WTC11 (cell line): ENCODE measurements at regions not wholly inside any gene's neighbourhood (a gene's known extent, or its start where the extent isn't known, plus 50 kb on each side); places are given as distances from the start of the nearest gene placed in this dataset.

Experiments
- ATAC-seq: fragments of 200-7000 bp; cut with Tn5 transposase; 2 replicates; pipeline ENCODE4 v1.10.0; 2021; ENCODE audit warnings: mild to moderate bottlenecking, moderate library complexity
- CTCF ChIA-PET: fragments of 300-600 bp; sonication (Branson Sonifier 250); formaldehyde crosslinking; loops from one replicate; lab custom pipeline; 2021; ENCODE audit warnings: antibody characterized with exemption; lab: Charles Lee
- POLR2A ChIA-PET: fragments of 350-600 bp; sonication (Branson Sonifier 250); formaldehyde crosslinking; loops from one replicate; lab custom pipeline; 2021; ENCODE audit warnings: antibody characterized with exemption; lab: Charles Lee
- DNase-seq: peaks from one replicate; pipeline ENCODE4 v3.0.0; 2021; ENCODE audit warnings: low spot score
- H3K27ac Mint-ChIP-seq: 2 replicates; pipeline ENCODE4 v1.8.0; 2021; ENCODE audit warnings: mixed read lengths
- H3K27me3 Mint-ChIP-seq: 2 replicates; pipeline ENCODE4 v1.8.0; 2021; ENCODE audit warnings: low read depth, mild to moderate bottlenecking, moderate library complexity, mixed read lengths
- H3K36me3 Mint-ChIP-seq: 2 replicates; pipeline ENCODE4 v1.8.0; 2021; ENCODE audit warnings: mixed read lengths
- H3K4me1 Mint-ChIP-seq: 2 replicates; pipeline ENCODE4 v1.8.0; 2022; ENCODE audit warnings: mixed read lengths
- H3K4me3 Mint-ChIP-seq: 2 replicates; pipeline ENCODE4 v1.8.0; 2021; ENCODE audit warnings: mild to moderate bottlenecking, moderate library complexity, mixed read lengths
- H3K9me3 Mint-ChIP-seq: 2 replicates; pipeline ENCODE4 v1.8.0; 2021; ENCODE audit warnings: mixed read lengths
- CTCF ChIP-seq: fragments of 200-600 bp; IDR thresholded peaks from 2 replicates; pipeline ENCODE4 v1.8.0; 2022; ENCODE audit warnings: antibody characterized with exemption
- ELF4 ChIP-seq: sonication (generic); formaldehyde crosslinking; IDR thresholded peaks from 2 replicates; pipeline ENCODE4 v1.8.1; 2022; ENCODE audit warnings: low read depth, mild to moderate bottlenecking, moderate library complexity, missing genetic modification reagents
- GRHL2 ChIP-seq: fragments of 250-450 bp; sonication (Bioruptor Pico); IDR thresholded peaks from 2 replicates; pipeline ENCODE4 v1.8.0; 2022; ENCODE audit warnings: mild to moderate bottlenecking, moderate library complexity; ENCODE audit not compliant: insufficient replicate concordance, severe bottlenecking
- JUN ChIP-seq: sonication (generic); formaldehyde crosslinking; IDR thresholded peaks from 2 replicates; pipeline ENCODE4 v1.8.0; 2023; ENCODE audit warnings: mild to moderate bottlenecking, missing genetic modification reagents
- MXD4 ChIP-seq: fragments of 250-450 bp; sonication (Bioruptor Pico); IDR thresholded peaks from 2 replicates; pipeline ENCODE4 v1.8.0; 2021; ENCODE audit warnings: mild to moderate bottlenecking, moderate library complexity, borderline replicate concordance
- NFE2L1 ChIP-seq: sonication (generic); formaldehyde crosslinking; IDR thresholded peaks from 2 replicates; pipeline ENCODE4 v1.8.1; 2023; ENCODE audit warnings: missing genetic modification reagents
- NR2C2 ChIP-seq: sonication (generic); formaldehyde crosslinking; IDR thresholded peaks from 2 replicates; pipeline ENCODE4 v1.8.0; 2022; ENCODE audit warnings: mild to moderate bottlenecking, missing genetic modification reagents
- OVOL2 ChIP-seq: fragments of 250-450 bp; sonication (Bioruptor Pico); IDR thresholded peaks from 2 replicates; pipeline ENCODE4 v1.9.0; 2021; ENCODE audit warnings: mild to moderate bottlenecking, borderline replicate concordance
- PRDM15 ChIP-seq: sonication (generic); formaldehyde crosslinking; IDR thresholded peaks from 2 replicates; pipeline ENCODE4 v1.8.0; 2022; ENCODE audit warnings: missing genetic modification reagents
- TCF7 ChIP-seq: sonication (generic); formaldehyde crosslinking; IDR thresholded peaks from 2 replicates; pipeline ENCODE4 v1.8.0; 2022; ENCODE audit warnings: mild to moderate bottlenecking, low read depth, missing genetic modification reagents, moderate library complexity
- ZNF138 ChIP-seq: sonication (generic); formaldehyde crosslinking; conservative IDR thresholded peaks from 2 replicates; pipeline ENCODE4 v1.8.1; 2022; ENCODE audit warnings: mild to moderate bottlenecking, moderate library complexity, missing genetic modification reagents
- ZNF396 ChIP-seq: fragments of 250-450 bp; sonication (Bioruptor Pico); IDR thresholded peaks from 2 replicates; pipeline ENCODE4 v1.8.0; 2021; ENCODE audit warnings: mild to moderate bottlenecking, moderate library complexity, borderline replicate concordance
- ZNF423 ChIP-seq: fragments of 250-450 bp; sonication (Bioruptor Pico); IDR thresholded peaks from 2 replicates; pipeline ENCODE4 v2.1.2; 2022; ENCODE audit warnings: mild to moderate bottlenecking, moderate library complexity
- TF ChIP-seq, protein P1 (sequence below): sonication (generic); formaldehyde crosslinking; conservative IDR thresholded peaks from 2 replicates; pipeline ENCODE4 v1.8.1; 2022; ENCODE audit warnings: mild to moderate bottlenecking, missing genetic modification reagents
- TF ChIP-seq, protein P2 (sequence below): fragments of 250-450 bp; sonication (Bioruptor Pico); IDR thresholded peaks from 2 replicates; pipeline ENCODE4 v1.8.0; 2021; ENCODE audit warnings: mild to moderate bottlenecking
- TF ChIP-seq, protein P3 (sequence below): sonication (generic); formaldehyde crosslinking; IDR thresholded peaks from 2 replicates; pipeline ENCODE4 v1.8.0; 2023; ENCODE audit warnings: mild to moderate bottlenecking, missing genetic modification reagents

DNA sequence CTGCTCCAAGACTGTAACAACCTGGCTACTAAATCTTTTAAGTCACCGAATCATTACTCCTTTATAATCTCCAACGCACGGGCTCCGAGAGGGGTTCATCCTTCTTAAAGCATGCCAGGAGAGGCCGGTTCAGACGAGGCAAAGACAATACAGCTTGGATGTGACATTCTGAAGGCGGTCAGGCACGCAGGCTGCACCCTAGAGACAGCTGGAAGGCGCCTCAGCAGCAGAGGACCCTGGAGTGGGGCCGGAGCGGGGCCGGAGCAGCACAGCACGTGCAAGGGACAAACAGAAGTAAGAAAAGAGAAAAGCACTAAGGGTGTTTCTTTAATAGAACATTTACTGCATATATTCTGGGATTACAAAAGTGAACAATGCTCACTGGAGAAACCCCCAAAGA lies 97.8 kb upstream of the PPP2R2D start:
- ATAC-seq = no peak
- ChIA-PET CTCF (no interaction called here), POLR2A (no interaction called here)
- Mint-ChIP-seq H3K27ac (no peak overlapping the region), H3K4me3 (no peak overlapping the region), H3K36me3 (peaks cover 21% of the 10 kb centered on the region)
- TF ChIP-seq ZNF396 (CRISPR knock-in tag) (no peak), CTCF (no peak), GRHL2 (CRISPR knock-in tag) (no peak), PRDM15 (no peak), OVOL2 (CRISPR knock-in tag) (no peak)
- TF ChIP-seq, protein P1, sequence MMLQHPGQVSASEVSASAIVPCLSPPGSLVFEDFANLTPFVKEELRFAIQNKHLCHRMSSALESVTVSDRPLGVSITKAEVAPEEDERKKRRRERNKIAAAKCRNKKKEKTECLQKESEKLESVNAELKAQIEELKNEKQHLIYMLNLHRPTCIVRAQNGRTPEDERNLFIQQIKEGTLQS (CRISPR knock-in tag) = no peak
- TF ChIP-seq, protein P2, sequence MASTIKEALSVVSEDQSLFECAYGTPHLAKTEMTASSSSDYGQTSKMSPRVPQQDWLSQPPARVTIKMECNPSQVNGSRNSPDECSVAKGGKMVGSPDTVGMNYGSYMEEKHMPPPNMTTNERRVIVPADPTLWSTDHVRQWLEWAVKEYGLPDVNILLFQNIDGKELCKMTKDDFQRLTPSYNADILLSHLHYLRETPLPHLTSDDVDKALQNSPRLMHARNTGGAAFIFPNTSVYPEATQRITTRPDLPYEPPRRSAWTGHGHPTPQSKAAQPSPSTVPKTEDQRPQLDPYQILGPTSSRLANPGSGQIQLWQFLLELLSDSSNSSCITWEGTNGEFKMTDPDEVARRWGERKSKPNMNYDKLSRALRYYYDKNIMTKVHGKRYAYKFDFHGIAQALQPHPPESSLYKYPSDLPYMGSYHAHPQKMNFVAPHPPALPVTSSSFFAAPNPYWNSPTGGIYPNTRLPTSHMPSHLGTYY (CRISPR knock-in tag) = no peak
- TF ChIP-seq, all 79 proteins: peak for 0
- H3K27me3 Mint-ChIP-seq = peaks cover 5% of the 10 kb centered on the region; the same call in 1 of the 2 replicates
- DNase-seq = no peak
- H3K9me3 Mint-ChIP-seq = peaks cover 26% of the 10 kb centered on the region
- peaks cover 20% of the 10 kb centered on the region for H3K4me1 Mint-ChIP-seq

- TF ChIP-seq, protein P3, sequence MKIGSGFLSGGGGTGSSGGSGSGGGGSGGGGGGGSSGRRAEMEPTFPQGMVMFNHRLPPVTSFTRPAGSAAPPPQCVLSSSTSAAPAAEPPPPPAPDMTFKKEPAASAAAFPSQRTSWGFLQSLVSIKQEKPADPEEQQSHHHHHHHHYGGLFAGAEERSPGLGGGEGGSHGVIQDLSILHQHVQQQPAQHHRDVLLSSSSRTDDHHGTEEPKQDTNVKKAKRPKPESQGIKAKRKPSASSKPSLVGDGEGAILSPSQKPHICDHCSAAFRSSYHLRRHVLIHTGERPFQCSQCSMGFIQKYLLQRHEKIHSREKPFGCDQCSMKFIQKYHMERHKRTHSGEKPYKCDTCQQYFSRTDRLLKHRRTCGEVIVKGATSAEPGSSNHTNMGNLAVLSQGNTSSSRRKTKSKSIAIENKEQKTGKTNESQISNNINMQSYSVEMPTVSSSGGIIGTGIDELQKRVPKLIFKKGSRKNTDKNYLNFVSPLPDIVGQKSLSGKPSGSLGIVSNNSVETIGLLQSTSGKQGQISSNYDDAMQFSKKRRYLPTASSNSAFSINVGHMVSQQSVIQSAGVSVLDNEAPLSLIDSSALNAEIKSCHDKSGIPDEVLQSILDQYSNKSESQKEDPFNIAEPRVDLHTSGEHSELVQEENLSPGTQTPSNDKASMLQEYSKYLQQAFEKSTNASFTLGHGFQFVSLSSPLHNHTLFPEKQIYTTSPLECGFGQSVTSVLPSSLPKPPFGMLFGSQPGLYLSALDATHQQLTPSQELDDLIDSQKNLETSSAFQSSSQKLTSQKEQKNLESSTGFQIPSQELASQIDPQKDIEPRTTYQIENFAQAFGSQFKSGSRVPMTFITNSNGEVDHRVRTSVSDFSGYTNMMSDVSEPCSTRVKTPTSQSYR (CRISPR knock-in tag) = no peak
- TF ChIP-seq, protein P1 (CRISPR knock-in tag) = no peak
- TF ChIP-seq NFE2L1 (CRISPR knock-in tag) (no peak), NR2C2 (no peak), ZNF138 (no peak), ELF4 (CRISPR knock-in tag) (no peak), ZNF423 (CRISPR knock-in tag) (no peak), MXD4 (CRISPR knock-in tag) (no peak), TCF7 (no peak), JUN (CRISPR knock-in tag) (no peak)
- TF ChIP-seq, all 79 proteins: peak for 0
- H3K9me3 Mint-ChIP-seq = peaks cover 16% of the 10 kb centered on the region
- CTCF ChIA-PET = no interaction called here
- H3K27ac Mint-ChIP-seq = no peak overlapping the region
- POLR2A ChIA-PET = no interaction called here
- no peak for ATAC-seq
- no peak for DNase-seq
- peaks cover 13% of the 10 kb centered on the region for H3K36me3 Mint-ChIP-seq
- no peak overlapping the region for H3K4me3 Mint-ChIP-seq
- peaks cover 20% of the 10 kb centered on the region for H3K4me1 Mint-ChIP-seq
- H3K27me3 Mint-ChIP-seq = peaks cover 5% of the 10 kb centered on the region; the same call in 1 of the 2 replicates
These were observed 96.9 kb upstream of the PPP2R2D start for GRCh38 chr10:131803860-131804425.
